ENCODE measurements at regions not wholly inside any gene's neighbourhood (a gene's known extent, or its start where the extent isn't known, plus 50 kb on each side); places are given as distances from the start of the nearest gene placed in this dataset.

DNA sequence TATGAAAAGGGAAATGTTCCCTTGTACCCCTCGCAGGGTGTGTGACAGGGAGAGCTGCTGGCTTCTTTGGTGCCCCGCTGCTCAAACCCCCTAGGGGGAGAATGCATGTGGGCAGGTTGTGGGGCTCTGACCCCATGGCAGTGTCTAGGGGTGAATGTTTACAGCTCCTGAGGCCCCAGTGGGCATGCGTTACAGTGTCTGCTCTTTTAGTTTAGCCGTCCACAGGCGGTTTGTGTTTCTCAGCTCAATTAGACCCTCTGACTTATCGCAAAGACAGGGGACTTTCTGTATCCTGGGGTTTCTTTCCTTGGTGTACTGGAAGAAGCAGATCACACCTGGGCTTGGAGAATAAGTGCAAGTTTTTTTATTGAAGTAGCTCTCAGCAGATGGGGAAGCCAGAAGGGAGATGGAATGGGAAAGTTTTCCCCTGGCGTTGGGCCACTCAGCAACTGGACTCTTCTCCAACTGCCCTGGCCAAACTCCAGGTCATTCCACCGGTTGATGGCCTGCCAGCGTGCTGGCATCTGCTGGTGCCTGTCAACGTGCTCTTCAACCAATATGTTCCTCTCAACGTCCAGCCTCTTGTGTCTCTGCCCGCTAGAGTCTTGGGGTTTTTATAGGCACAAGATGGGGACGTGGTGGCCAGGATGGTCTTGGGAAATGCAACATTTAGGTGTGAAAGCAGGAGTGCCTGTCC is 720.9 kb downstream of the FSCB start:
- TF ChIP-seq, protein P1, sequence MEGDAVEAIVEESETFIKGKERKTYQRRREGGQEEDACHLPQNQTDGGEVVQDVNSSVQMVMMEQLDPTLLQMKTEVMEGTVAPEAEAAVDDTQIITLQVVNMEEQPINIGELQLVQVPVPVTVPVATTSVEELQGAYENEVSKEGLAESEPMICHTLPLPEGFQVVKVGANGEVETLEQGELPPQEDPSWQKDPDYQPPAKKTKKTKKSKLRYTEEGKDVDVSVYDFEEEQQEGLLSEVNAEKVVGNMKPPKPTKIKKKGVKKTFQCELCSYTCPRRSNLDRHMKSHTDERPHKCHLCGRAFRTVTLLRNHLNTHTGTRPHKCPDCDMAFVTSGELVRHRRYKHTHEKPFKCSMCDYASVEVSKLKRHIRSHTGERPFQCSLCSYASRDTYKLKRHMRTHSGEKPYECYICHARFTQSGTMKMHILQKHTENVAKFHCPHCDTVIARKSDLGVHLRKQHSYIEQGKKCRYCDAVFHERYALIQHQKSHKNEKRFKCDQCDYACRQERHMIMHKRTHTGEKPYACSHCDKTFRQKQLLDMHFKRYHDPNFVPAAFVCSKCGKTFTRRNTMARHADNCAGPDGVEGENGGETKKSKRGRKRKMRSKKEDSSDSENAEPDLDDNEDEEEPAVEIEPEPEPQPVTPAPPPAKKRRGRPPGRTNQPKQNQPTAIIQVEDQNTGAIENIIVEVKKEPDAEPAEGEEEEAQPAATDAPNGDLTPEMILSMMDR (IDR thresholded peaks at IDR 0.05) = no peak
- TF ChIP-seq POLR2A (IDR thresholded peaks at IDR 0.05) (no peak), EP300 (IDR thresholded peaks at IDR 0.05) (no peak)
